GM21447 (cell line): ENCODE measurements at regions not wholly inside any gene's neighbourhood (a gene's known extent, or its start where the extent isn't known, plus 50 kb on each side); places are given as distances from the start of the nearest gene placed in this dataset.
A peak's percentile ranks its signal among the peaks of the same experiment; 100 is the strongest.

Experiments
- ATAC-seq: cut with Tn5 transposase; IDR thresholded peaks from one replicate; pipeline ENCODE4 v1.9.1; 2021; ENCODE audit not compliant: unreplicated experiment

GRCh38 chr6:169881976-169882375 is 130.6 kb downstream of the ERMARD start:
- no peak for ATAC-seq

- no peak for ATAC-seq
Measured at GRCh38 chr6:169881398-169881797, 130.0 kb downstream of the ERMARD start.

- ATAC-seq: no peak
Measured at GRCh38 chr6:169880516-169880915, 129.1 kb downstream of the ERMARD start.

- no peak for ATAC-seq
Measured at GRCh38 chr6:169869301-169869700, 117.9 kb downstream of the ERMARD start.

- peak; percentile 87 for ATAC-seq
Measured at GRCh38 chr6:169868458-169868857, 117.0 kb downstream of the ERMARD start.

GRCh38 chr6:169867751-169868191 is 116.3 kb downstream of the ERMARD start:
- no peak for ATAC-seq

GRCh38 chr6:169866668-169867521 is 115.5 kb downstream of the ERMARD start:
- no peak for ATAC-seq

GRCh38 chr6:169866140-169866534 is 114.7 kb downstream of the ERMARD start:
- ATAC-seq: no peak

- no peak for ATAC-seq
Measured at GRCh38 chr6:169865346-169866139, 114.1 kb downstream of the ERMARD start.

- ATAC-seq: no peak
Measured at GRCh38 chr6:169864148-169865020, 113.0 kb downstream of the ERMARD start.

GRCh38 chr6:169863710-169864109 is 112.3 kb downstream of the ERMARD start:
- ATAC-seq: no peak

GRCh38 chr6:169862892-169863525 is 111.6 kb downstream of the ERMARD start:
- no peak for ATAC-seq

GRCh38 chr6:169862043-169862891 is 110.8 kb downstream of the ERMARD start:
- no peak for ATAC-seq

- no peak for ATAC-seq
Measured at GRCh38 chr6:169861431-169862042, 110.1 kb downstream of the ERMARD start.

- ATAC-seq: no peak
Measured at GRCh38 chr6:169859978-169860703, 108.7 kb downstream of the ERMARD start.

- ATAC-seq: no peak
Measured at GRCh38 chr6:169859401-169859977, 108.1 kb downstream of the ERMARD start.

GRCh38 chr6:169858935-169859351 is 107.5 kb downstream of the ERMARD start:
- no peak for ATAC-seq

GRCh38 chr6:169858293-169858934 is 107.0 kb downstream of the ERMARD start:
- no peak for ATAC-seq
